ENCODE measurements at regions not wholly inside any gene's neighbourhood (a gene's known extent, or its start where the extent isn't known, plus 50 kb on each side); places are given as distances from the start of the nearest gene placed in this dataset.

DNA sequence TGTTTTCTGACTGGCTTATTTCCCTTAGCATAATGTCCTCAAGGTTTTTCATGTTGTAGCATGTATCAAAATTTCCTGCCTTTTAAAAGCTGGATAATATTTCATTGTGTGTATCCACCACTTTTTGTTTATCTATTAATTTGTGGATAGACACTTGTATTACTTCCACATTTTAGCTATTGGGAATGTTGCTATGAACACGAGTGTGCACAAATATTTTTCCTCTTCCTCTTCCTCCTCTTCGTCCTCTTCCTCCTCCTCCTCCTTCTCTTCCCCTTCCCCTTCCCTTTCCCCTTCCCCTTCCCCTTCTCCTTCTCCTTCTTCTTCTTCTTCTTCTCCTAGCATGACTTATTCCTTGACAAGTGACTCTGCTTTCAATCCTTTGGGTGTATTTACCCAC, 51.2 kb upstream of the KL start:
- ChIA-PET POLR2A (no interaction called here), CTCF (ENCODE audit: low intra/inter-chr PET ratio, low total read pairs) (no interaction called here)
- WGBS (ENCODE audit: low lambda C conversion rate): 1% methylated on average over 2 of the region's 2 CpGs
- in situ Hi-C loops (cut with HindIII; ENCODE audit: extremely low pct_ligation_motif_present, low pct_unique_long_range_greater_than_20kb): no loop called here
- no peak overlapping the region for H3K4me2 ChIP-seq (ENCODE audit: low read depth, low read length)
- 0 out of 2 replicates have a peak, but pooled peaks cover 3% of the 10 kb centered on the region for H3K4me1 ChIP-seq (ENCODE audit: insufficient read depth, low read length)
- H3K36me3 ChIP-seq (replicated peaks in 1 of 2; ENCODE audit: control insufficient read depth in 1 of 2, insufficient read depth in 2 of 2, low read length in 2 of 2): no peaks in the 10 kb centered on the region
- no peaks in the 10 kb centered on the region for H3K79me2 ChIP-seq (ENCODE audit: insufficient read depth, low read length)
- TF ChIP-seq PCBP2 (optimal IDR thresholded peaks at IDR 0.05; ENCODE audit: low read depth, low read length, poor library complexity, severe bottlenecking) (peak; percentile 65), KLF9 (CRISPR knock-in tag; IDR thresholded peaks at IDR 0.05; ENCODE audit: low read depth) (no peak), HNRNPK (IDR thresholded peaks at IDR 0.05; ENCODE audit: low read depth, low read length, poor library complexity, severe bottlenecking) (peak; percentile 67)
- H3K4me3 ChIP-seq (replicated peaks in 1 of 3; ENCODE audit: insufficient read depth in 1 of 3, low read depth in 2 of 3, low read length in 3 of 3): no peak overlapping the region
- H3K27me3 ChIP-seq (ENCODE audit: control insufficient read depth in 1 of 2, insufficient read depth in 2 of 2, low read length in 2 of 2): peaks cover 0 to 9% of the 10 kb centered on the region in 2 experiments; a peak in 2 of 5 replicates
- no peak overlapping the region for H3K9ac ChIP-seq (ENCODE audit: insufficient read depth, low read depth, low read length)
- FAIRE-seq: no peak
- DNase-seq (ENCODE audit: low spot score): no peak
- intact Hi-C loops (cut with micrococcal nuclease; ENCODE audit: unreplicated experiment): no loop called here
- H2AFZ ChIP-seq (ENCODE audit: low read length): no peak overlapping the region
- H3K27ac ChIP-seq (ENCODE audit: extremely low read length, insufficient read depth, low read length): no peak overlapping the region
- no peak for ATAC-seq
- H4K20me1 ChIP-seq (ENCODE audit: insufficient read depth, low read length): no peaks in the 10 kb centered on the region
- no TSS peak for BruUV-seq (replicated peaks)
- no peaks in the 10 kb centered on the region for H3K9me3 ChIP-seq (ENCODE audit: low read length)

Data from HepG2 (cell line).